ENCODE measurements at regions not wholly inside any gene's neighbourhood (a gene's known extent, or its start where the extent isn't known, plus 50 kb on each side); places are given as distances from the start of the nearest gene placed in this dataset.

DNA sequence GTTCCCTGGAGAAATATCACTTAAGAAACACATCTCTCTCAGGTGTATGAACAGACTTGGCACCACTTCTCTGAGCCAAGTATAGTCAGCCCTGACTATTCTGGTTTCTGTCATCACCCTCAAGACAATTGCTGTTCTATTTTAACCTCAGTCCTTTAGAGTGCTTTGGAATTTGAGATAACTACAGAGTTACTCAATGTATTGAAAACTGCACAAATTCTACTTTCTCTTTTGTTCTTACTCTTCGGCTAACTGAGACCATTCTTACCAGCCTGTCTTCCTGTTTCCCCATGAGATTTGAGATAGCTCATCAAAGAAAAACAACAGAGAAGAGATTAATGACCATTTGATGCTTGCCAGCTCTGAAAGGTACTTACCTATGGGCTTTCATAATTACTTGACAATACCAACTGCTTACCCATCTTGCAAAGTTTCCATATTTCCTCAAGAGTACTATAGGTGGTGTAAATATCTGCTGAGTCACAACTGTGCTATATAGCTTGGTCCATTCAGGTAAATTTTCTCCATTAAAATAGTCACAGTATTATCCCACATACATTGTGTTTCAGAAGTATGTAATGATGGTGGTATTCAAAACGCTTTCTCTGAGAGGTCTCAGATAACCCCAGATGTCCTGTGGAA is 467.5 kb upstream of the CHST9 start:
- Histone ChIP-seq H3K9me3 (no peaks in the 10 kb centered on the region), H3K27me3 (no peaks in the 10 kb centered on the region), H3K36me3 (no peaks in the 10 kb centered on the region), H3K27ac (no peak overlapping the region), H3K4me3 (no peak overlapping the region), H3K4me1 (no peaks in the 10 kb centered on the region), H3K9ac (ENCODE audit: low read depth in 2 of 2, low read length in 2 of 2) (no peak overlapping the region)
- no peak for TF ChIP-seq CTCF (IDR thresholded peaks at IDR 0.05)
- intact Hi-C loops (cut with DNase I) = no loop called here
- DNase-seq = no peak

- Histone ChIP-seq H3K9me3 (no peaks in the 10 kb centered on the region), H3K36me3 (no peaks in the 10 kb centered on the region), H3K4me1 (no peaks in the 10 kb centered on the region), H3K4me3 (no peak overlapping the region), H3K9ac (ENCODE audit: low read depth in 2 of 2, low read length in 2 of 2) (no peak overlapping the region), H3K27me3 (no peaks in the 10 kb centered on the region), H3K27ac (no peak overlapping the region)
- intact Hi-C loops (cut with DNase I) = no loop called here
- no peak for DNase-seq
- TF ChIP-seq CTCF (IDR thresholded peaks at IDR 0.05) = no peak
These were observed 464.5 kb upstream of the CHST9 start for GRCh38 chr18:27649621-27650020.

- TF ChIP-seq CTCF (IDR thresholded peaks at IDR 0.05) = no peak
- no peaks in the 10 kb centered on the region for H3K4me1 ChIP-seq
- H3K27me3 ChIP-seq = no peaks in the 10 kb centered on the region
- no peaks in the 10 kb centered on the region for H3K36me3 ChIP-seq
- no peak for DNase-seq
- intact Hi-C loops (cut with DNase I) = no loop called here
- no peak overlapping the region for H3K9ac ChIP-seq (ENCODE audit: low read depth in 2 of 2, low read length in 2 of 2)
- no peak overlapping the region for H3K27ac ChIP-seq
- no peak overlapping the region for H3K4me3 ChIP-seq
- no peaks in the 10 kb centered on the region for H3K9me3 ChIP-seq
These were observed 460.8 kb upstream of the CHST9 start for GRCh38 chr18:27645929-27646328.

DNA sequence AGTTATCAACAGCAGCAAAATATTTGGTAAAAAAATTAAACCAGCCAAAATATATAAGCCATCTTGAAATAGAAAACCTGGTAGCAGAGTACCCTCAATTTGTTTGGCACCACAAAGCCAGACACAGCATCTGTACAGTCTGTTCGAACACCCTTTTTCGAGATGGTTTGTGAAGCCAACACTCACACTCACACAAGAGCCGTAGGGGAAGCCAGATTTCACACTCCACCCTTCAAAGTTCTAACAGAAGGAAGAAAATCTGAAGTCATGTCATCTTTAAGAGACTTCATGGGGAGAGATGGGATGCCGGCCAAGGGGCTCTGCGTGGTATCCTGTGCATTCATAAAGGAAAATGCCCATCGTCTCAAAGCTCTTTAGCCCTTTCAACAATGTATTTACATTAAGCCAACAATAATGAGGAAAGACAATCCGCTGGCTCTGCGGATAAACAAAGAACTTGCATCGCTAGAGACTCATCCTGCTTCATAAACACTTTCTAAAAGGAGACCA is 451.5 kb upstream of the CHST9 start:
- no peaks in the 10 kb centered on the region for H3K4me1 ChIP-seq
- no peak overlapping the region for H3K9ac ChIP-seq (ENCODE audit: low read depth in 2 of 2, low read length in 2 of 2)
- intact Hi-C loops (cut with DNase I) = no loop called here
- no peaks in the 10 kb centered on the region for H3K27me3 ChIP-seq
- no peaks in the 10 kb centered on the region for H3K36me3 ChIP-seq
- no peak overlapping the region for H3K4me3 ChIP-seq
- no peaks in the 10 kb centered on the region for H3K9me3 ChIP-seq
- DNase-seq = no peak
- no peak for TF ChIP-seq CTCF (IDR thresholded peaks at IDR 0.05)
- H3K27ac ChIP-seq = no peak overlapping the region

DNA sequence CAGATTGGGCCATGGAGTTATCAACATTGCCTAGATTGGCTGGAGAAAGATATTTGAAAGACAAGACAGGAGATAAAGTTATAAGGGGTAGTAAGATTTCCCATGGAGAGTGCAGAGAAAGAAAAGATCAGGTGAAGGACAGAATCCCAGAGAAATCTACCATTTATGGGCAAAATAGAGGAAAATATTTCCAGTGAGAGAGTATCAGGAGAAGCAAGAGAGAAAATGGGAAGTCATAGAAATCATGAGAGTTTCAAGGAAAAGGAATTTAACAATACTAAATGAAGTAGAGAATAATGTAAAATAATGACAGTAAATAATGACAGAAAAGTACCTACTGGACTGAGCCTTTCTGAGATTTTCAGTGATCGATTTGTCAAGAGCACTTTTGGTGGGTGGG is 447.6 kb upstream of the CHST9 start:
- H3K27ac ChIP-seq = no peak overlapping the region
- no peaks in the 10 kb centered on the region for H3K4me1 ChIP-seq
- H3K36me3 ChIP-seq = no peaks in the 10 kb centered on the region
- H3K27me3 ChIP-seq = no peaks in the 10 kb centered on the region
- no peak for TF ChIP-seq CTCF (IDR thresholded peaks at IDR 0.05)
- intact Hi-C loops (cut with DNase I) = no loop called here
- no peak overlapping the region for H3K9ac ChIP-seq (ENCODE audit: low read depth in 2 of 2, low read length in 2 of 2)
- no peak for DNase-seq
- H3K4me3 ChIP-seq = no peak overlapping the region
- H3K9me3 ChIP-seq = no peaks in the 10 kb centered on the region
